ENCODE measurements at regions not wholly inside any gene's neighbourhood (a gene's known extent, or its start where the extent isn't known, plus 50 kb on each side); places are given as distances from the start of the nearest gene placed in this dataset.

GRCh38 chr2:176613323-176613987, 344.2 kb downstream of the MTX2 start:
- POLR2A ChIA-PET = no interaction called here
- under 1% methylated on average over 3 of the region's 3 CpGs for WGBS (ENCODE audit: low lambda C conversion rate)
- BruUV-seq (replicated peaks) = no TSS peak
- FAIRE-seq (no peak), DNase-seq (ENCODE audit: low spot score) (no peak), ATAC-seq (no peak)
- no peaks in the 10 kb centered on the region for H4K20me1 ChIP-seq (ENCODE audit: insufficient read depth, low read length)
- no peaks in the 10 kb centered on the region for H3K4me1 ChIP-seq (ENCODE audit: insufficient read depth, low read length)
- H3K4me2 ChIP-seq (ENCODE audit: low read depth, low read length) = no peak overlapping the region
- TF ChIP-seq ZFP36 (IDR thresholded peaks at IDR 0.05; ENCODE audit: borderline replicate concordance, low read depth, low read length, partially characterized antibody) (no peak), SIX4 (CRISPR knock-in tag; IDR thresholded peaks at IDR 0.05) (no peak), ZNF160 (CRISPR knock-in tag; IDR thresholded peaks at IDR 0.05) (no peak), HOMEZ (CRISPR knock-in tag; IDR thresholded peaks at IDR 0.05; ENCODE audit: low read depth) (no peak), CENPT (CRISPR knock-in tag; IDR thresholded peaks at IDR 0.05; ENCODE audit: low read depth) (no peak), DBP (CRISPR knock-in tag; IDR thresholded peaks at IDR 0.05; ENCODE audit: not compliant biosample characterization) (no peak), ZFP91 (CRISPR knock-in tag; IDR thresholded peaks at IDR 0.05; ENCODE audit: borderline replicate concordance) (no peak), HNRNPLL (IDR thresholded peaks at IDR 0.05; ENCODE audit: low read depth, low read length, poor library complexity, severe bottlenecking) (no peak), TSC22D2 (CRISPR knock-in tag; IDR thresholded peaks at IDR 0.05; ENCODE audit: borderline replicate concordance) (no peak), TP53 (CRISPR knock-in tag; conservative IDR thresholded peaks at IDR 0.05) (no peak)
- TF ChIP-seq, protein P1, sequence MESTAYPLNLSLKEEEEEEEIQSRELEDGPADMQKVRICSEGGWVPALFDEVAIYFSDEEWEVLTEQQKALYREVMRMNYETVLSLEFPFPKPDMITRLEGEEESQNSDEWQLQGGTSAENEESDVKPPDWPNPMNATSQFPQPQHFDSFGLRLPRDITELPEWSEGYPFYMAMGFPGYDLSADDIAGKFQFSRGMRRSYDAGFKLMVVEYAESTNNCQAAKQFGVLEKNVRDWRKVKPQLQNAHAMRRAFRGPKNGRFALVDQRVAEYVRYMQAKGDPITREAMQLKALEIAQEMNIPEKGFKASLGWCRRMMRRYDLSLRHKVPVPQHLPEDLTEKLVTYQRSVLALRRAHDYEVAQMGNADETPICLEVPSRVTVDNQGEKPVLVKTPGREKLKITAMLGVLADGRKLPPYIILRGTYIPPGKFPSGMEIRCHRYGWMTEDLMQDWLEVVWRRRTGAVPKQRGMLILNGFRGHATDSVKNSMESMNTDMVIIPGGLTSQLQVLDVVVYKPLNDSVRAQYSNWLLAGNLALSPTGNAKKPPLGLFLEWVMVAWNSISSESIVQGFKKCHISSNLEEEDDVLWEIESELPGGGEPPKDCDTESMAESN (CRISPR knock-in tag; conservative IDR thresholded peaks at IDR 0.05) = no peak
- CTCF ChIA-PET (ENCODE audit: low intra/inter-chr PET ratio, low total read pairs) = no interaction called here
- no peak overlapping the region for H3K4me3 ChIP-seq (replicated peaks in 1 of 3; ENCODE audit: insufficient read depth in 1 of 3, low read depth in 2 of 3, low read length in 3 of 3)
- no peak overlapping the region for H3K9ac ChIP-seq (ENCODE audit: insufficient read depth, low read depth, low read length)
- H3K27me3 ChIP-seq (ENCODE audit: control insufficient read depth in 1 of 2, insufficient read depth in 2 of 2, low read length in 2 of 2) = no peaks in the 10 kb centered on the region
- no peaks in the 10 kb centered on the region for H3K9me3 ChIP-seq (ENCODE audit: low read length)
- in situ Hi-C loops (cut with HindIII; ENCODE audit: extremely low pct_ligation_motif_present, low pct_unique_long_range_greater_than_20kb) = no loop called here
- intact Hi-C loops (cut with micrococcal nuclease; ENCODE audit: unreplicated experiment) = loop anchor here (5.0 kb wide), 1 partner anchor 1319 kb away; no protein-coding TSS in a partner anchor
- H3K27ac ChIP-seq (ENCODE audit: extremely low read length, insufficient read depth, low read length) = no peak overlapping the region
- no peak overlapping the region for H2AFZ ChIP-seq (ENCODE audit: low read length)
- no peaks in the 10 kb centered on the region for H3K36me3 ChIP-seq (replicated peaks in 1 of 2; ENCODE audit: control insufficient read depth in 1 of 2, insufficient read depth in 2 of 2, low read length in 2 of 2)
- H3K79me2 ChIP-seq (ENCODE audit: insufficient read depth, low read length) = no peaks in the 10 kb centered on the region

Data from HepG2 (cell line).